ENCODE measurements at regions not wholly inside any gene's neighbourhood (a gene's known extent, or its start where the extent isn't known, plus 50 kb on each side); places are given as distances from the start of the nearest gene placed in this dataset.

DNA sequence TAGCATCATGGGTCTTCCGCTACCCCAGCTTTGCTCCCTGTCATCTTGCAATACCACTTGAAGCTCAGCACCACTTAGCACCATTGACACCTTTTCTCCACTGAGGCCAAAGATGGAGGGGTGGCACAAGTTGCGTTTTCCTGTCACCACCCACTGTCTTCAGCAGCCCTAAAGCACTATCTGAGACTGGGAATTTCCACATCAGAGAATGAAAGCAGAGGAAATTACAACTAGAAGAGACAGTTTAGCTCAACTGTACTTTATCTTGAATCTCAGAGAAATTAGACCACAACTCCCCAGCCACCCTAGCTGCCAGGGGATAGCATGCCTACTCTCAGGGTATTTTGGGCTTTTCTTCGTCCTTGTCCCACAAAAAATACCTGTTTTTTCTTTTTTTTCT is 111.0 kb downstream of the DDIT4L start:
- Histone ChIP-seq H3K27ac (ENCODE audit: low read depth in 1 of 2, low read length in 2 of 2) (no peak overlapping the region), H3K27me3 (ENCODE audit: control insufficient read depth in 1 of 2, insufficient read depth in 2 of 2, low read length in 1 of 2) (no peaks in the 10 kb centered on the region), H3K4me1 (ENCODE audit: control insufficient read depth in 1 of 2, insufficient read depth in 2 of 2, low read length in 2 of 2) (no peaks in the 10 kb centered on the region), H3K4me3 (ENCODE audit: low read length in 2 of 2) (no peak overlapping the region), H3K9me3 (ENCODE audit: control insufficient read depth, low read length) (peaks cover 2% of the 10 kb centered on the region), H3K36me3 (ENCODE audit: control insufficient read depth in 1 of 2, insufficient read depth in 2 of 2, low read length in 1 of 2) (no peaks in the 10 kb centered on the region)
- WGBS, 2 donors = 76 to 90% methylated on average over 3 of the region's 3 CpGs
- intact Hi-C loops (cut with DNase I) = no loop called here
- ATAC-seq (ENCODE audit: low FRiP score) = no peak
- DNase-seq = no peak

DNA sequence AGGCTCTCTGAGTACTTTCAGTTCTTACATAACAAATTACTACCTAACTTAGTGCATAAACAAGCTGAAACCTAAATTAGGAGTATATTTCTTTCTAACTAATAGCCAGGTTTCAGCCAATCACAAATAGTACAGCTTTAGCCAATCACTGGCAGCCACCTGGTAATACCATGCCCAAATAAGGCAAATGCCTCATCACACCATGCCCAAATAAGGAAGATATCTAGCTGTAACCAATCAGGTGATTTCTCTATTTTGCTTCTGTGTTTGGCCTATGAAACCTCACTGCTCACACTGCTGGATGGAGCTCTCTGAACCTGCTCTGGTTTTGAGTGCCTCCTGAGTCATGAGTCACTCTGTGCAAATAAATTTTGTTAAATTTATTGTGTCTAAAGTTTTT is 113.5 kb downstream of the DDIT4L start:
- H3K4me1 ChIP-seq (ENCODE audit: control insufficient read depth in 1 of 2, insufficient read depth in 2 of 2, low read length in 2 of 2) = no peaks in the 10 kb centered on the region
- no peaks in the 10 kb centered on the region for H3K36me3 ChIP-seq (ENCODE audit: control insufficient read depth in 1 of 2, insufficient read depth in 2 of 2, low read length in 1 of 2)
- H3K27me3 ChIP-seq (ENCODE audit: control insufficient read depth in 1 of 2, insufficient read depth in 2 of 2, low read length in 1 of 2) = no peaks in the 10 kb centered on the region
- H3K4me3 ChIP-seq (ENCODE audit: low read length in 2 of 2) = no peak overlapping the region
- DNase-seq = no peak
- peaks cover 2% of the 10 kb centered on the region for H3K9me3 ChIP-seq (ENCODE audit: control insufficient read depth, low read length)
- intact Hi-C loops (cut with DNase I) = no loop called here
- ATAC-seq (ENCODE audit: low FRiP score) = no peak
- no peak overlapping the region for H3K27ac ChIP-seq (ENCODE audit: low read depth in 1 of 2, low read length in 2 of 2)

DNA sequence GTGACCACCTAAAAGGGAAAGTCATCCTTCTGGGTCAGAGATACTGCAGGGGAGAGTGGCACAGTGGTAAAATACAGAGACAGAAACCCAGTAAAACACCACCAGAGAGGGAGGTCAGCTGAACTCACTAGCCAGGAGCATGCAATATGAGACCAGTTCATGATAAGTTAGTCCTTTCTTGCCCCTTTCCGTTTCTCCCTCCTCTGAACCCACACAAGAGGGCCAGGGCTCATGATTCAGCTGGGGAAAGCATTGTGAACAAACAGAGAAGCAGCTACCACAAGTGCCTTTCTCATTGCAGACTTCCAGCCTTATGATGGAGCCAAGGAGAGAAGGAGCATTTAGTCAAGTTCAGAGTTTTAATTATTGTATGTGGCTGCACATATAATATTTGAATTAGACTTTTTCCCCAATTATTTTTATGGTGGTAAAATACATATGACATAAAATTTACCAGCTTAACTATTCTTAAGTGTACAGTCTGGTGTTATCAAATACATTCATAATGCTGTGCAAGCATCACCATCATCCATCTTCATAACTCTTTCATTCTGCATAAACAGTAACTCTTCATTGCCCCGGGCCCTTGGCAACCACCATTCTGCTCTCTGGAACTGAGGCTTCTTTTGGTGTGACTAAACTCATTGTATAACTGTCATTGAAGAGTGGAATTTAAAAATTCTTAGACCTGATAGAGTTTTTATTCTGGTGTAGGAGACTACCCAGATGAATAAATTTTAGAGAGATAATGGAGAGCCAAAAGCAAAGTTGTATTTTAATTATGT is 114.6 kb downstream of the DDIT4L start:
- Histone ChIP-seq H3K4me1 (ENCODE audit: control insufficient read depth in 1 of 2, insufficient read depth in 2 of 2, low read length in 2 of 2) (no peaks in the 10 kb centered on the region), H3K36me3 (ENCODE audit: control insufficient read depth in 1 of 2, insufficient read depth in 2 of 2, low read length in 1 of 2) (no peaks in the 10 kb centered on the region), H3K27me3 (ENCODE audit: control insufficient read depth in 1 of 2, insufficient read depth in 2 of 2, low read length in 1 of 2) (no peaks in the 10 kb centered on the region), H3K4me3 (ENCODE audit: low read length in 2 of 2) (no peak overlapping the region), H3K27ac (ENCODE audit: low read depth in 1 of 2, low read length in 2 of 2) (no peak overlapping the region), H3K9me3 (ENCODE audit: control insufficient read depth, low read length) (peaks cover 2% of the 10 kb centered on the region)
- 60 to 62% methylated on average over 2 of the region's 2 CpGs for WGBS, 2 donors
- ATAC-seq (ENCODE audit: low FRiP score) (no peak), DNase-seq (no peak)
- intact Hi-C loops (cut with DNase I) = no loop called here

GRCh38 chr4:100075056-100075455 is 115.2 kb downstream of the DDIT4L start:
- Histone ChIP-seq H3K9me3 (ENCODE audit: control insufficient read depth, low read length) (peaks cover 2% of the 10 kb centered on the region), H3K36me3 (ENCODE audit: control insufficient read depth in 1 of 2, insufficient read depth in 2 of 2, low read length in 1 of 2) (no peaks in the 10 kb centered on the region), H3K4me3 (ENCODE audit: low read length in 2 of 2) (no peak overlapping the region), H3K27ac (ENCODE audit: low read depth in 1 of 2, low read length in 2 of 2) (no peak overlapping the region), H3K27me3 (ENCODE audit: control insufficient read depth in 1 of 2, insufficient read depth in 2 of 2, low read length in 1 of 2) (no peaks in the 10 kb centered on the region), H3K4me1 (ENCODE audit: control insufficient read depth in 1 of 2, insufficient read depth in 2 of 2, low read length in 2 of 2) (no peaks in the 10 kb centered on the region)
- intact Hi-C loops (cut with DNase I) = no loop called here
- ATAC-seq (ENCODE audit: low FRiP score) (no peak), DNase-seq (no peak)

- 89 to 93% methylated on average over 3 of the region's 3 CpGs for WGBS, 2 donors
- ATAC-seq (ENCODE audit: low FRiP score) (no peak), DNase-seq (no peak)
- Histone ChIP-seq H3K9me3 (ENCODE audit: control insufficient read depth, low read length) (no peaks in the 10 kb centered on the region), H3K4me1 (ENCODE audit: control insufficient read depth in 1 of 2, insufficient read depth in 2 of 2, low read length in 2 of 2) (no peaks in the 10 kb centered on the region), H3K4me3 (ENCODE audit: low read length in 2 of 2) (no peak overlapping the region), H3K27ac (ENCODE audit: low read depth in 1 of 2, low read length in 2 of 2) (no peak overlapping the region), H3K36me3 (ENCODE audit: control insufficient read depth in 1 of 2, insufficient read depth in 2 of 2, low read length in 1 of 2) (no peaks in the 10 kb centered on the region), H3K27me3 (ENCODE audit: control insufficient read depth in 1 of 2, insufficient read depth in 2 of 2, low read length in 1 of 2) (no peaks in the 10 kb centered on the region)
- intact Hi-C loops (cut with DNase I) = no loop called here
Measured at GRCh38 chr4:100071506-100071905, 118.8 kb downstream of the DDIT4L start.

- no peaks in the 10 kb centered on the region for H3K9me3 ChIP-seq (ENCODE audit: control insufficient read depth, low read length)
- 95 to 97% methylated on average over 4 of the region's 4 CpGs for WGBS, 2 donors
- DNase-seq (no peak), ATAC-seq (ENCODE audit: low FRiP score) (no peak)
- H3K27me3 ChIP-seq (ENCODE audit: control insufficient read depth in 1 of 2, insufficient read depth in 2 of 2, low read length in 1 of 2) = no peaks in the 10 kb centered on the region
- intact Hi-C loops (cut with DNase I) = no loop called here
- no peaks in the 10 kb centered on the region for H3K4me1 ChIP-seq (ENCODE audit: control insufficient read depth in 1 of 2, insufficient read depth in 2 of 2, low read length in 2 of 2)
- no peak overlapping the region for H3K27ac ChIP-seq (ENCODE audit: low read depth in 1 of 2, low read length in 2 of 2)
- no peaks in the 10 kb centered on the region for H3K36me3 ChIP-seq (ENCODE audit: control insufficient read depth in 1 of 2, insufficient read depth in 2 of 2, low read length in 1 of 2)
- H3K4me3 ChIP-seq (ENCODE audit: low read length in 2 of 2) = no peak overlapping the region
Measured at GRCh38 chr4:100070868-100071267, 119.4 kb downstream of the DDIT4L start.

GRCh38 chr4:100069207-100069606 is 119.1 kb upstream of the H2AZ1 start:
- ATAC-seq (ENCODE audit: low FRiP score) = no peak
- Histone ChIP-seq H3K27ac (ENCODE audit: low read depth in 1 of 2, low read length in 2 of 2) (no peak overlapping the region), H3K4me1 (ENCODE audit: control insufficient read depth in 1 of 2, insufficient read depth in 2 of 2, low read length in 2 of 2) (no peaks in the 10 kb centered on the region), H3K9me3 (ENCODE audit: control insufficient read depth, low read length) (no peaks in the 10 kb centered on the region), H3K4me3 (ENCODE audit: low read length in 2 of 2) (no peak overlapping the region), H3K36me3 (ENCODE audit: control insufficient read depth in 1 of 2, insufficient read depth in 2 of 2, low read length in 1 of 2) (no peaks in the 10 kb centered on the region), H3K27me3 (ENCODE audit: control insufficient read depth in 1 of 2, insufficient read depth in 2 of 2, low read length in 1 of 2) (no peaks in the 10 kb centered on the region)
- DNase-seq = no peak
- WGBS, 2 donors = 72 to 80% methylated on average over 6 of the region's 6 CpGs
- intact Hi-C loops (cut with DNase I) = no loop called here

DNA sequence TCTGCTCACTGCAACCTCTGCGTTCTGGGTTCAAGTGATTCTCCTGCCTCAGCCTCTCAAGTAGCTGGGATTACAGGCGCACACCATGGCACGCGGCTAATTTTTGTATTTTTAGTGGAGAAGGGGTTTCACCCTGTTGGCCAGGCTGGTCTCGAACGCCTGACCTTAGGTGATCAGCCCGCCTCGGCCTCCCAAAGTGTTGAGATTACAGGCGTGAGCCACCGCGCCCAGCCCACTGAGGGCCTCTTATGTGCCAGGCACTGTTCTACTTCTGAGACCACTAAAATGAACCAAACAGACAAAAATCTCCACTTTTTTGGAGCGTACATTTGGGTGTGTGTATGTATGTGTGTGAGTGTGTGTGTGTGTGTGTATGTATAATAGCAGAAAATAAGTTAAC is 117.2 kb upstream of the H2AZ1 start:
- WGBS, 2 donors = 91 to 95% methylated on average over 12 of the region's 12 CpGs
- Histone ChIP-seq H3K27me3 (ENCODE audit: control insufficient read depth in 1 of 2, insufficient read depth in 2 of 2, low read length in 1 of 2) (no peaks in the 10 kb centered on the region), H3K4me3 (ENCODE audit: low read length in 2 of 2) (no peak overlapping the region), H3K4me1 (ENCODE audit: control insufficient read depth in 1 of 2, insufficient read depth in 2 of 2, low read length in 2 of 2) (no peaks in the 10 kb centered on the region), H3K9me3 (ENCODE audit: control insufficient read depth, low read length) (no peaks in the 10 kb centered on the region), H3K36me3 (ENCODE audit: control insufficient read depth in 1 of 2, insufficient read depth in 2 of 2, low read length in 1 of 2) (no peaks in the 10 kb centered on the region), H3K27ac (ENCODE audit: low read depth in 1 of 2, low read length in 2 of 2) (no peak overlapping the region)
- intact Hi-C loops (cut with DNase I) = no loop called here
- DNase-seq (no peak), ATAC-seq (ENCODE audit: low FRiP score) (no peak)

DNA sequence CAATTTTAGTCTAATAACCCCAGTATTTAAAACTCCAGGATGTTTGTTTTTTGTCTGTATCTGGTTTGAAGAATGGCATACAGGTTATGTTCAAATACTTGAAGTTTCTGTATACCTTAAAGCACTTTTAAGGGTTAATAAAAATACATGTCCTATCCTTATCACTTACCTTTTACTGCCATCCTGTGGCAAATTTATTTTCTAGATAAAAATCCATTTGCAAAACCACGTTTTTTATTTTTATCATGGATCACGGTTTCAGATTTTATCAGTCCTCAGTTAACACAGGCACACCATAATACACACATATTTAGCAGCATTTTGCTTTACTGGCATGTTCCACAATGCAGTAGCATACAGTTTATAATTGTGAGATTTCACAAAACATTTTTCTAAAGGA is 113.3 kb upstream of the H2AZ1 start:
- H3K36me3 ChIP-seq (ENCODE audit: control insufficient read depth in 1 of 2, insufficient read depth in 2 of 2, low read length in 1 of 2) = no peaks in the 10 kb centered on the region
- no peak overlapping the region for H3K4me3 ChIP-seq (ENCODE audit: low read length in 2 of 2)
- H3K4me1 ChIP-seq (ENCODE audit: control insufficient read depth in 1 of 2, insufficient read depth in 2 of 2, low read length in 2 of 2) = no peaks in the 10 kb centered on the region
- H3K27me3 ChIP-seq (ENCODE audit: control insufficient read depth in 1 of 2, insufficient read depth in 2 of 2, low read length in 1 of 2) = no peaks in the 10 kb centered on the region
- no peak overlapping the region for H3K27ac ChIP-seq (ENCODE audit: low read depth in 1 of 2, low read length in 2 of 2)
- 4 to 8% methylated on average over 2 of the region's 2 CpGs for WGBS, 2 donors
- ATAC-seq (ENCODE audit: low FRiP score) (no peak), DNase-seq (no peak)
- intact Hi-C loops (cut with DNase I) = no loop called here
- H3K9me3 ChIP-seq (ENCODE audit: control insufficient read depth, low read length) = no peaks in the 10 kb centered on the region

Measured in aorta (tissue), 5 donors.